ENCODE measurements at regions not wholly inside any gene's neighbourhood (a gene's known extent, or its start where the extent isn't known, plus 50 kb on each side); places are given as distances from the start of the nearest gene placed in this dataset.

DNA sequence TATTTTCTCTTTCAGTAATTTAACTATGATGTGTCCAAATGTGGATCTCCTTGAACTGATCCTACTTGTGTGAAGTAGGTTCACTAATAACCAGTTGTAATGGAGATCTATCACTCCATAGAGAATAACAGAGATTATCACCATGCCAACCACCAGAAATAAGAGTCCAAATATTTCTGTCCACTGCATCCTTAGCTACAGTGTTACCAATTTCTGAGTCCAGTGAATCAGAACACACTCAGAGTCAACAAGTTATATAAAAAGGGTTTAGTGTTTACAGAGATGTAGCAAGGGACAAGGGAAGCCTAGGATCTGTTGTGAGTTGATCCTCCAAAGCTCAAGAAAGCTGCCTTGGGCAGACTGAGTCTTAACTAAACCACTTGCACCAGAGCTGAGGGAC lies 882.8 kb downstream of the TBC1D32 start:
- Histone ChIP-seq H2AFZ (ENCODE audit: low read length) (0 out of 2 replicates have a peak overlapping the region, but pooled peaks have one; percentile 11), H3K9me3 (ENCODE audit: insufficient read depth in 2 of 2, low read depth in 1 of 2, low read length in 1 of 2) (no peaks in the 10 kb centered on the region), H3K23ac (ENCODE audit: insufficient read length) (no peak overlapping the region), H3K14ac (ENCODE audit: insufficient read length) (no peak overlapping the region), H3K56ac (replicated peaks; ENCODE audit: insufficient read length, low read depth, low read length) (no peak overlapping the region), H2BK20ac (ENCODE audit: low read length) (no peak overlapping the region), H2BK5ac (ENCODE audit: low read depth, low read length) (no peak overlapping the region), H3K4me1 (replicated peaks in 1 of 4; ENCODE audit: control insufficient read depth in 3 of 4, insufficient read depth in 4 of 4, low read length in 3 of 4) (no peaks in the 10 kb centered on the region), H3K27me3 (replicated peaks in 1 of 4; ENCODE audit: control insufficient read depth in 3 of 4, extremely low read depth in 1 of 4, insufficient read depth in 3 of 4, low read length in 3 of 4) (no peaks in the 10 kb centered on the region), H4K5ac (ENCODE audit: insufficient read length, low read depth, low read length) (no peak overlapping the region), H2BK15ac (ENCODE audit: low read length) (no peak overlapping the region), H4K91ac (replicated peaks; ENCODE audit: insufficient read length, low read length) (no peak overlapping the region), H3K36me3 (ENCODE audit: control insufficient read depth in 2 of 4, insufficient read depth in 4 of 4, low read length in 3 of 4) (no peaks in the 10 kb centered on the region), H3K4me3 (ENCODE audit: extremely low read depth in 1 of 4, insufficient read depth in 2 of 4, low read depth in 3 of 4, low read length in 4 of 4) (no peak overlapping the region), H2BK120ac (replicated peaks; ENCODE audit: low read depth, low read length) (no peak overlapping the region), H3K18ac (ENCODE audit: extremely low read depth, low read length) (no peak overlapping the region), H3K9ac (replicated peaks in 1 of 4; ENCODE audit: extremely low read depth in 1 of 4, low read depth in 3 of 4, low read length in 3 of 4) (no peak overlapping the region), H2BK12ac (ENCODE audit: low read depth, low read length) (no peak overlapping the region), H2AK5ac (ENCODE audit: low read depth, low read length) (no peak overlapping the region), H3K4me2 (ENCODE audit: insufficient read depth in 1 of 2, low read depth in 2 of 2, low read length in 2 of 2) (no peak overlapping the region), H4K20me1 (replicated peaks in 1 of 2; ENCODE audit: control insufficient read depth in 1 of 2, insufficient read depth in 2 of 2, low read length in 2 of 2) (no peaks in the 10 kb centered on the region), H3K79me2 (ENCODE audit: control insufficient read depth in 1 of 2, insufficient read depth in 2 of 2, low read length in 2 of 2) (no peaks in the 10 kb centered on the region), H4K8ac (ENCODE audit: extremely low read depth, insufficient read depth, low read length) (no peak overlapping the region), H3K23me2 (ENCODE audit: low read depth, low read length) (no peaks in the 10 kb centered on the region), H3K79me1 (ENCODE audit: low read depth, low read length) (no peaks in the 10 kb centered on the region), H3K27ac (ENCODE audit: low read depth, low read length) (no peak overlapping the region), H3K4ac (replicated peaks; ENCODE audit: insufficient read length, low read depth, low read length) (no peak overlapping the region)
- CTCF ChIA-PET (ENCODE audit: partially characterized antibody): no interaction called here
- DNase-seq (ENCODE audit: low read depth in 1 of 2, low spot score in 2 of 2) (no peak), FAIRE-seq (no peak)
- TF ChIP-seq MAFK (IDR thresholded peaks at IDR 0.05; ENCODE audit: low read depth, low read length): no peak
- no peak for TF ChIP-seq YY1 (IDR thresholded peaks at IDR 0.05; ENCODE audit: low read depth, low read length)
- no peak for TF ChIP-seq PHF8 (conservative IDR thresholded peaks at IDR 0.05; ENCODE audit: low read depth, low read length)
- TF ChIP-seq, protein P1, sequence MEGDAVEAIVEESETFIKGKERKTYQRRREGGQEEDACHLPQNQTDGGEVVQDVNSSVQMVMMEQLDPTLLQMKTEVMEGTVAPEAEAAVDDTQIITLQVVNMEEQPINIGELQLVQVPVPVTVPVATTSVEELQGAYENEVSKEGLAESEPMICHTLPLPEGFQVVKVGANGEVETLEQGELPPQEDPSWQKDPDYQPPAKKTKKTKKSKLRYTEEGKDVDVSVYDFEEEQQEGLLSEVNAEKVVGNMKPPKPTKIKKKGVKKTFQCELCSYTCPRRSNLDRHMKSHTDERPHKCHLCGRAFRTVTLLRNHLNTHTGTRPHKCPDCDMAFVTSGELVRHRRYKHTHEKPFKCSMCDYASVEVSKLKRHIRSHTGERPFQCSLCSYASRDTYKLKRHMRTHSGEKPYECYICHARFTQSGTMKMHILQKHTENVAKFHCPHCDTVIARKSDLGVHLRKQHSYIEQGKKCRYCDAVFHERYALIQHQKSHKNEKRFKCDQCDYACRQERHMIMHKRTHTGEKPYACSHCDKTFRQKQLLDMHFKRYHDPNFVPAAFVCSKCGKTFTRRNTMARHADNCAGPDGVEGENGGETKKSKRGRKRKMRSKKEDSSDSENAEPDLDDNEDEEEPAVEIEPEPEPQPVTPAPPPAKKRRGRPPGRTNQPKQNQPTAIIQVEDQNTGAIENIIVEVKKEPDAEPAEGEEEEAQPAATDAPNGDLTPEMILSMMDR (IDR thresholded peaks at IDR 0.05; ENCODE audit: control extremely low read depth in 1 of 3, insufficient read depth in 1 of 3, low read depth in 1 of 3, low read length in 3 of 3): no peak
- no peak for TF ChIP-seq TEAD4 (IDR thresholded peaks at IDR 0.05; ENCODE audit: low read depth, low read length)
- TF ChIP-seq SRF (IDR thresholded peaks at IDR 0.05; ENCODE audit: low read depth, low read length): no peak
- TF ChIP-seq TBP (IDR thresholded peaks at IDR 0.05; ENCODE audit: low read depth, low read length): no peak
- no peak for TF ChIP-seq CTBP2 (IDR thresholded peaks at IDR 0.05; ENCODE audit: borderline replicate concordance, insufficient read depth, insufficient read length, low read length)
- no peak for TF ChIP-seq CHD2 (IDR thresholded peaks at IDR 0.05; ENCODE audit: low read length)
- no peak for TF ChIP-seq TCF12 (IDR thresholded peaks at IDR 0.05; ENCODE audit: low read depth, low read length)
- TF ChIP-seq ASH2L (IDR thresholded peaks at IDR 0.05; ENCODE audit: low read length): no peak
- TF ChIP-seq, protein P2, sequence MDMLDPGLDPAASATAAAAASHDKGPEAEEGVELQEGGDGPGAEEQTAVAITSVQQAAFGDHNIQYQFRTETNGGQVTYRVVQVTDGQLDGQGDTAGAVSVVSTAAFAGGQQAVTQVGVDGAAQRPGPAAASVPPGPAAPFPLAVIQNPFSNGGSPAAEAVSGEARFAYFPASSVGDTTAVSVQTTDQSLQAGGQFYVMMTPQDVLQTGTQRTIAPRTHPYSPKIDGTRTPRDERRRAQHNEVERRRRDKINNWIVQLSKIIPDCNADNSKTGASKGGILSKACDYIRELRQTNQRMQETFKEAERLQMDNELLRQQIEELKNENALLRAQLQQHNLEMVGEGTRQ (IDR thresholded peaks at IDR 0.05; ENCODE audit: low read length): no peak
- TF ChIP-seq GABPA (IDR thresholded peaks at IDR 0.05; ENCODE audit: borderline replicate concordance, insufficient read depth, low read length): no peak
- POLR2A ChIA-PET (ENCODE audit: partially characterized antibody): no interaction called here
